GM12864 (cell line): ENCODE measurements at regions not wholly inside any gene's neighbourhood (a gene's known extent, or its start where the extent isn't known, plus 50 kb on each side); places are given as distances from the start of the nearest gene placed in this dataset.

Source experiments
- DNase-seq: peaks from one replicate; pipeline ENCODE4 v3.0.0-alpha.2; 2011; ENCODE audit warnings: low read depth
- H3K4me3 ChIP-seq: 2 replicates; pipeline ENCODE4 v1.5.1; 2011; ENCODE audit warnings: mild to moderate bottlenecking, low read depth, low read length, control low read depth
- TF ChIP-seq, protein P1 (sequence below): IDR thresholded peaks from 2 replicates; pipeline ENCODE4 v1.5.1; 2011; ENCODE audit warnings: low read depth, mild to moderate bottlenecking, moderate library complexity, low read length, control low read depth, inconsistent platforms; ENCODE audit errors: missing control alignments

DNA sequence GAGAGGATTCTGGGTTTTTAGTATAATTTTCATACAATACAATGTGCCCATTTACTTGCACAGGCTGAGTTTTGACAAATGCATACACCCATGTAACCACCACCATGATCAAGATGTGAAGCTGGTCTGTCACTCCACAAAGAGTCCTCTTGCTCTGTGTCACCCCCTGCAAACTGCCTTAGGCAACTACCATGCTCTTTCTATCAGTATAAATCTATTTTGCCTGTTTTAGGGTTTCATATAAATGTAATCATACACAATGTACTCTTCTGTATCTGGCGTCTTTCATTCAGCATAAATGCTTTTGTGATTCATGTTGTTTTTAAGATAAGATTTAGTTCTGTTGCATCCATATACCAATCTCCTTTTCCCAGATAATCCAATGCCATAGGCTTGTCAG lies 181.9 kb upstream of the KCNG1 start:
- H3K4me3 ChIP-seq = no peak overlapping the region
- no peak for DNase-seq
- TF ChIP-seq, protein P1, sequence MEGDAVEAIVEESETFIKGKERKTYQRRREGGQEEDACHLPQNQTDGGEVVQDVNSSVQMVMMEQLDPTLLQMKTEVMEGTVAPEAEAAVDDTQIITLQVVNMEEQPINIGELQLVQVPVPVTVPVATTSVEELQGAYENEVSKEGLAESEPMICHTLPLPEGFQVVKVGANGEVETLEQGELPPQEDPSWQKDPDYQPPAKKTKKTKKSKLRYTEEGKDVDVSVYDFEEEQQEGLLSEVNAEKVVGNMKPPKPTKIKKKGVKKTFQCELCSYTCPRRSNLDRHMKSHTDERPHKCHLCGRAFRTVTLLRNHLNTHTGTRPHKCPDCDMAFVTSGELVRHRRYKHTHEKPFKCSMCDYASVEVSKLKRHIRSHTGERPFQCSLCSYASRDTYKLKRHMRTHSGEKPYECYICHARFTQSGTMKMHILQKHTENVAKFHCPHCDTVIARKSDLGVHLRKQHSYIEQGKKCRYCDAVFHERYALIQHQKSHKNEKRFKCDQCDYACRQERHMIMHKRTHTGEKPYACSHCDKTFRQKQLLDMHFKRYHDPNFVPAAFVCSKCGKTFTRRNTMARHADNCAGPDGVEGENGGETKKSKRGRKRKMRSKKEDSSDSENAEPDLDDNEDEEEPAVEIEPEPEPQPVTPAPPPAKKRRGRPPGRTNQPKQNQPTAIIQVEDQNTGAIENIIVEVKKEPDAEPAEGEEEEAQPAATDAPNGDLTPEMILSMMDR = no peak

DNA sequence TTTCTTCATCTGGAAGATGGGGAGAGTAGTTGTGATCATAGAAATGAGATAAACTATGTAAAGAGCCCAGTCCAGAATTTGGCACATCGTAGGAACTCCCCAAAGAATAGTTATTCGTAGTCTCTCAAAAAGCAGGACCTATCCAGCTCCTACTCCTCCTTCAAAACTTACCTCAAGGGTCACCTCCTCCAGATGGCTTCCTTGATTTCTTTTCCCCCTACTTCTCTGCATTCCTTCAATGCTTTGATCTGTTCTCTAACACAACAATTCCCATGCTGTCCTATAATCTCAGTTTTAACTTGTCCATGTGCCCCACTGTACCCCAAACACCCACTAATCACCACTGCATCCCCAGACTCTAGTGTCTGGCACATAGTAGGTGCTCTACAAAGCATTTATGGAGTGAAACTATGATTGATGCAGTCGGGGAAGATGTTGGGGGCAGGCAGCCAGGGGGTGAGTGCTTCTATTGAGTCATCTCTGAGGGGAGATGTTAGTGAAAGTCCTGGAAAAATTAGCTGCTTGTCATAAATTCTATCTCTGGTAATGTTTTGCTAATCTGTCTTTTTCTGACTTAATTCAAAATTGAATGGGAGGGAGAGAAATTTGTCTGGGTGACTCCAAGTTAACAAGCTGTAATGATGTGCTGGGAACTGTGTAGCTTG lies 181.3 kb upstream of the KCNG1 start:
- H3K4me3 ChIP-seq = no peak overlapping the region
- TF ChIP-seq, protein P1 = no peak
- DNase-seq = no peak

DNA sequence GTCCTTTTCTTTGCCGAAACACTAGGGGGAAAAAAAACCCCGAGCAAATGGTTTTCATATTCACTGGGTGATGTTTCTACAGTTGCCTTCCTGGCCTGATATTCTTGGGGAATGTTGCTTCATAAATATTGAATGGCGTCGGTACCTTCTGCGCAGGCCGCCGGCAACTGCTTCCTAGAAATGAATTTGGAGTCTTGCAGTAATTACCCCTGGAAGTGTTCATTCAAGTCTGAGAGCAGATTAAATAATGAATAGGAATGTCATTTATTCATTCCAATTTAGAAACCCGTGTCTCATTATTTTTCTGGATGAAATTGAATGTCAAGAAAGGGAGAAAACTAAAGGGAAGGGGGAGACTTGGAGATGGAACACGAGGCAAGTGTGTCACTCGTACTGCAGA lies 179.4 kb upstream of the KCNG1 start:
- no peak for DNase-seq
- TF ChIP-seq, protein P1 = no peak
- no peak overlapping the region for H3K4me3 ChIP-seq

DNA sequence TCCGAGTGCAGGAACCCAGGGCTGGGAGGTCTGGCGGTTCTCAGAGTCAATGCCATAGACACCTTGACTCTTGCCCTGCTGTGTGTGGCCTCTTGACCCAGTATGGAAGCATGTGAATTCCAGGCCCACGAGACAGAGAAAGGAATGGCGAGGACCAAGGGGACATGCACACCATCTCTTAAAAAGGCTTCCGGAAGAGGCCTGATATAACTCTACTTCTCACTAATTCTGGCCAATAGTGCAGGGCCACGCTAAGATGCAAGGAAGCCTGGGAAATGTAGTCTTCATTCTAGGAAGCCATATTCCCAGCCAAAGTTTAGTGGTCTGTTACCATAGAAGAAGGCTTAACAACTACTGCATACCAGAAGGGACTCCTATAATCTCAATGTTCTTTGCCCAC lies 177.0 kb upstream of the KCNG1 start:
- DNase-seq = no peak
- H3K4me3 ChIP-seq = no peak overlapping the region
- TF ChIP-seq, protein P1 = no peak

DNA sequence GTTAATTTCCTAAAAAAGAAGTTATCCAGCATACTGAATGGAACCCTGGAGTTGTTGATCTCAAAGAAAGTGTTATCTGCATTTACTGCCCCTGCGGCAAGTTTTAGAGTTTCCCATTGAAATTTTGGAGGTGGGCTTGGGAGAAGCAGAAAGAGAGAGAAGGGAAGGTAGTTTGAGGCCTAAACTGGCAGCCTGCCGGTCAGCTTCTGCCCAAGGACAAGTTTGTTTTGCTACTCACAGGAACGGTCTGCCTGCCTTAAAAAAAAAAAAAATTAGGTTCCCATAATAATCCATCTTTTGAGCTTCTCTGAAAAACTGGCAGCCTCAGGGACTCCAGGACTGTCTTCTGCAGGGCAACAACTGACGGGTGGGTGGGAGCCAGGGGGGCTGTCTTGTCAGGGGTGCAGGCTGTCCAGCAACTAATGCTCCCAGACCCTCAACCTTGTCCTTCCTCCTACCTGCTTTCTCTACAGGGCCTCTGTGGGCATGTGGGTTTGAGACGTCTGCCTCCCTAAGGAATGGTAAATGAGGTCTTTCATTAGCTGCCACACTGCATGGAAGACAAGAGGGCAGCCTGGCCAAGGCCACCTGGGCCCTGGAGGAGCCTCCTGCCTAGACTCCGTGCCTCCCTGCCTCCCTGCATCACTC lies 176.1 kb upstream of the KCNG1 start:
- DNase-seq = no peak
- no peak overlapping the region for H3K4me3 ChIP-seq
- TF ChIP-seq, protein P1 = no peak

DNA sequence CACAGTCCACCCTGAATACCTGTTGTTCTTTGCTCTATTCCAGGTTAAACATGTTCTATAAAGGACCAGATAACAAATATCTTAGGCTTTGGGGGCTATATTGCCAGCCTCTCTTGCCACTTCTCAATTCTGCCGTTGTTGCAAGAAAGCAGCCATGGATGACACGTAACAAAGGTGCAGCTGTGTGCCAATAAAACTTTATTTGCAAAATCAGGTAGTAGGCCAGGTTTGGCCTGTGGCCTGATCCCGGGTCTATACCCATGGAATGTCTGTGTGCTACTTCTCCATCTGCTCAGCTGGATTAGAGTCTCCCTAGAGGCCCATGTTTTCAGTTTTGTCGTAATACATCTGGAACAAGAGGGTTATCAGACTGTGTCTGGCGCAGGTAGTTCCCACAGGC lies 175.3 kb upstream of the KCNG1 start:
- no peak overlapping the region for H3K4me3 ChIP-seq
- no peak for DNase-seq
- TF ChIP-seq, protein P1 = no peak
